HCT116 (cell line): ENCODE measurements at regions not wholly inside any gene's neighbourhood (a gene's known extent, or its start where the extent isn't known, plus 50 kb on each side); places are given as distances from the start of the nearest gene placed in this dataset.

Experiments used
- ATAC-seq: fragments of 200-7000 bp; cut with Tn5 transposase; 2 replicates; pipeline ENCODE4 v1.9.1; 2020; ENCODE audit warnings: mild to moderate bottlenecking, moderate library complexity
- BruUV-seq: library from RNA; stranded (reverse); fragments of 400-500 nt; replicated peaks from 2 replicates; lab custom pipeline; 2021; lab: Mats Ljungman, UMichigan
- CTCF ChIA-PET: fragments of 300-600 bp; sonication (Branson Sonifier 250); formaldehyde crosslinking; loops from one replicate; lab custom pipeline; 2021; ENCODE audit warnings: antibody characterized with exemption; lab: Charles Lee
- POLR2A ChIA-PET: fragments of 300-600, 350-600 bp; sonication (Branson Sonifier 250); formaldehyde crosslinking; loops from one replicate; lab custom pipeline; 2021; ENCODE audit warnings: antibody characterized with exemption; lab: Charles Lee
- RAD21 ChIA-PET, 2 experiments: fragments of 300-600 bp; sonication (Branson Sonifier 250); formaldehyde crosslinking; loops; one replicate each; lab custom pipeline; 2023; ENCODE audit warnings: low total read pairs in 2 of 2; ENCODE audit not compliant: uncharacterized antibody in 2 of 2, unreplicated experiment in 2 of 2, low non-redundant PET in 1 of 2; lab: Charles Lee
- DNase-seq: peaks from one replicate; pipeline ENCODE4 v3.0.0-alpha.2; 2010; ENCODE audit warnings: low read depth, low spot score
- H2AFZ ChIP-seq: fragments of 200-600 bp; shearing (Covaris generic), sonication (generic); 2 replicates; pipeline ENCODE4 v1.6.1; 2017; ENCODE audit warnings: low read depth, mixed run types, mixed read lengths, antibody characterized with exemption, low read length; ENCODE audit not compliant: poor library complexity, severe bottlenecking
- H3K27ac ChIP-seq: 2 replicates; pipeline ENCODE4 v1.5.1; 2012; ENCODE audit warnings: low read depth, low read length
- H3K27me3 ChIP-seq: fragments of 200-600 bp; sonication (generic); 2 replicates; pipeline ENCODE4 v1.6.1; 2016; ENCODE audit warnings: mixed run types, low read length, mixed read lengths; ENCODE audit not compliant: insufficient read depth
- H3K36me3 ChIP-seq, 2 experiments: fragments of 200-500 bp in 1 of 2; fragments of 200-600 bp in 1 of 2; sonication (Bioruptor generic) in 1 of 2; sonication (generic) in 1 of 2; 2 replicates each; pipeline versions ENCODE4 v1.5.1 to v1.6.1; 2014 to 2016; ENCODE audit warnings: low read length in 2 of 2, inconsistent platforms in 1 of 2, mixed read lengths in 1 of 2, mixed run types in 1 of 2; ENCODE audit not compliant: insufficient read depth in 2 of 2, control insufficient read depth in 1 of 2
- H3K4me1 ChIP-seq, 2 experiments: fragments of 200-600 bp in 1 of 2; sonication (generic) in 1 of 2; 2 replicates each; pipeline versions ENCODE4 v1.5.1 to v1.6.1; 2012 to 2017; ENCODE audit warnings: low read length in 2 of 2, inconsistent platforms in 1 of 2, mild to moderate bottlenecking in 1 of 2, mixed read lengths in 1 of 2, mixed run types in 1 of 2, moderate library complexity in 1 of 2; ENCODE audit not compliant: insufficient read depth in 2 of 2, control insufficient read depth in 1 of 2
- H3K4me2 ChIP-seq: fragments of 200-600 bp; sonication (generic); 2 replicates; pipeline ENCODE4 v1.6.1; 2017; ENCODE audit warnings: mixed run types, low read length, mixed read lengths
- H3K4me3 ChIP-seq, 2 experiments: fragments of 200-600 bp in 1 of 2; sonication (generic) in 1 of 2; replicated peaks in 1 of 2; 2 replicates each; pipeline ENCODE4 v1.5.1; 2011 to 2016; ENCODE audit warnings: low read length in 2 of 2, control low read depth in 1 of 2, low read depth in 1 of 2, mild to moderate bottlenecking in 1 of 2, mixed read lengths in 1 of 2, mixed run types in 1 of 2
- H3K79me2 ChIP-seq: fragments of 200-600 bp; sonication (generic); 2 replicates; pipeline ENCODE4 v1.6.1; 2017; ENCODE audit warnings: mild to moderate bottlenecking, mixed run types, low read length, moderate library complexity, mixed read lengths; ENCODE audit not compliant: insufficient read depth
- H3K9ac ChIP-seq: fragments of 200-600 bp; sonication (generic); 2 replicates; pipeline ENCODE4 v1.6.1; 2016; ENCODE audit warnings: low read length, mixed read lengths
- H3K9me2 ChIP-seq: fragments of 200-600 bp; sonication (generic), shearing (Covaris generic); 2 replicates; pipeline ENCODE4 v1.6.1; 2017; ENCODE audit warnings: mixed run types, mild to moderate bottlenecking, moderate library complexity; ENCODE audit not compliant: insufficient read depth
- H3K9me3 ChIP-seq, 2 experiments: fragments of 200-500 bp in 1 of 2; fragments of 200-600 bp in 1 of 2; sonication (Bioruptor generic) in 1 of 2; sonication (generic) in 1 of 2; 2 replicates each; pipeline ENCODE4 v1.6.1; 2014 to 2017; ENCODE audit warnings: low read length in 2 of 2, mixed read lengths in 2 of 2, inconsistent platforms in 1 of 2, low read depth in 1 of 2, mild to moderate bottlenecking in 1 of 2, mixed run types in 1 of 2, moderate library complexity in 1 of 2; ENCODE audit not compliant: control insufficient read depth in 1 of 2, insufficient read depth in 1 of 2
- H4K20me1 ChIP-seq: fragments of 200-600 bp; sonication (generic), shearing (Covaris generic); 2 replicates; pipeline ENCODE4 v1.6.1; 2017; ENCODE audit warnings: mixed run types, mild to moderate bottlenecking, moderate library complexity; ENCODE audit not compliant: insufficient read depth
- ATF3 ChIP-seq: IDR thresholded peaks from 2 replicates; pipeline ENCODE4 v1.6.1; 2012
- CBX3 ChIP-seq: IDR thresholded peaks from 2 replicates; pipeline ENCODE4 v1.6.1; 2012; ENCODE audit warnings: low read depth
- CTCF ChIP-seq, 3 experiments: fragments of 200-600 bp in 1 of 3; sonication (generic) in 1 of 3; IDR thresholded peaks in 2 of 3; conservative IDR thresholded peaks in 1 of 3; 2 replicates each; pipeline ENCODE4 v1.5.1; 2012 to 2017; ENCODE audit warnings: low read depth in 2 of 3, low read length in 2 of 3, antibody characterized with exemption in 1 of 3, borderline replicate concordance in 1 of 3, control low read depth in 1 of 3, mild to moderate bottlenecking in 1 of 3, mixed read lengths in 1 of 3, mixed run types in 1 of 3, moderate library complexity in 1 of 3; ENCODE audit not compliant: insufficient read depth in 1 of 3
- EZH2 ChIP-seq: fragments of 200-600 bp; sonication (generic); IDR thresholded peaks from 2 replicates; pipeline ENCODE4 v1.6.1; 2017; ENCODE audit warnings: antibody characterized with exemption, mixed run types
- EZH2phosphoT487 ChIP-seq: fragments of 200-600 bp; IDR thresholded peaks from 2 replicates; pipeline ENCODE4 v1.6.1; 2018; ENCODE audit warnings: antibody characterized with exemption, borderline replicate concordance
- POLR2A ChIP-seq: IDR thresholded peaks from 2 replicates; pipeline ENCODE4 v1.7.0; 2011; ENCODE audit warnings: borderline replicate concordance; ENCODE audit not compliant: insufficient read depth, insufficient read length; ENCODE audit errors: extremely low read depth
- POLR2AphosphoS5 ChIP-seq: IDR thresholded peaks from 2 replicates; pipeline ENCODE4 v1.6.1; 2011; ENCODE audit warnings: mild to moderate bottlenecking, low read depth, low read length, moderate library complexity
- RAD21 ChIP-seq: IDR thresholded peaks from 2 replicates; pipeline ENCODE4 v1.6.1; 2012; ENCODE audit warnings: low read depth, mild to moderate bottlenecking
- REST ChIP-seq: IDR thresholded peaks from 2 replicates; pipeline ENCODE4 v1.6.1; 2012; ENCODE audit warnings: low read depth
- TCF7L2 ChIP-seq: IDR thresholded peaks from 2 replicates; pipeline ENCODE4 v1.7.0; 2011; ENCODE audit warnings: borderline replicate concordance, inconsistent platforms; ENCODE audit not compliant: insufficient read depth, insufficient read length; ENCODE audit errors: extremely low read depth
- YY1 ChIP-seq: IDR thresholded peaks from 2 replicates; pipeline ENCODE4 v1.6.1; 2011; ENCODE audit warnings: low read length, low read depth, moderate library complexity, mild to moderate bottlenecking; ENCODE audit not compliant: insufficient replicate concordance; ENCODE audit errors: extremely low read depth
- ZNF274 ChIP-seq: fragments of 200-500 bp; sonication (Bioruptor generic); IDR thresholded peaks from 2 replicates; pipeline ENCODE4 v1.6.1; 2014; ENCODE audit warnings: mild to moderate bottlenecking, low read depth, low read length, inconsistent platforms
- intact Hi-C: fragments of 100-400 bp; cut with micrococcal nuclease; formaldehyde crosslinking; loops from 2 replicates; pipeline ENCODE4 v1.10.0; 2022

GRCh38 chr9:99478469-99479027, 256.5 kb downstream of the SEC61B start:
- POLR2A ChIA-PET: no interaction called here
- Histone ChIP-seq H3K27me3 (no peaks in the 10 kb centered on the region), H3K4me1 (no peaks in the 10 kb centered on the region), H3K9me3 (no peaks in the 10 kb centered on the region), H4K20me1 (no peaks in the 10 kb centered on the region), H3K9me2 (no peaks in the 10 kb centered on the region), H2AFZ (no peak overlapping the region)
- no peak for ATAC-seq
- no peak for TF ChIP-seq EZH2
- TF ChIP-seq POLR2A: no peak
- no peak for TF ChIP-seq REST
- TF ChIP-seq TCF7L2: no peak
- TF ChIP-seq YY1: no peak
- TF ChIP-seq, all 23 proteins: peak for 0
- intact Hi-C loops: no loop called here
- Histone ChIP-seq H3K4me3 (no peak overlapping the region), H3K36me3 (no peaks in the 10 kb centered on the region), H3K27ac (no peak overlapping the region), H3K9ac (no peak overlapping the region), H3K79me2 (no peaks in the 10 kb centered on the region), H3K4me2 (no peak overlapping the region)
- BruUV-seq: no TSS peak
- no peak for DNase-seq
- ChIA-PET RAD21 (no interaction called here), CTCF (no interaction called here)

- ATAC-seq: no peak
- H3K36me3 ChIP-seq: no peaks in the 10 kb centered on the region
- BruUV-seq: no TSS peak
- CTCF ChIA-PET: no interaction called here
- no peaks in the 10 kb centered on the region for H3K27me3 ChIP-seq
- no peaks in the 10 kb centered on the region for H3K9me3 ChIP-seq
- no peak overlapping the region for H3K27ac ChIP-seq
- RAD21 ChIA-PET: no interaction called here
- no peaks in the 10 kb centered on the region for H4K20me1 ChIP-seq
- no peak overlapping the region for H3K4me2 ChIP-seq
- no peak overlapping the region for H2AFZ ChIP-seq
- intact Hi-C loops: no loop called here
- no peaks in the 10 kb centered on the region for H3K4me1 ChIP-seq
- H3K9me2 ChIP-seq: no peaks in the 10 kb centered on the region
- H3K9ac ChIP-seq: no peak overlapping the region
- H3K79me2 ChIP-seq: no peaks in the 10 kb centered on the region
- no peak for DNase-seq
- TF ChIP-seq CTCF (IDR thresholded peaks at IDR 0.05 in 2 of 3, conservative IDR thresholded peaks at IDR 0.05 in 1 of 3; ENCODE audit: borderline replicate concordance in 1 of 3, insufficient read depth in 1 of 3, low read depth in 2 of 3, low read length in 2 of 3) (no peak), ZNF274 (no peak), TCF7L2 (no peak), EZH2phosphoT487 (no peak), CBX3 (no peak), POLR2AphosphoS5 (no peak), ATF3 (no peak), EZH2 (no peak), RAD21 (no peak), POLR2A (no peak)
- POLR2A ChIA-PET: no interaction called here
- no peak overlapping the region for H3K4me3 ChIP-seq
These were observed 257.8 kb downstream of the SEC61B start for GRCh38 chr9:99479929-99480328.
